HFF-Myc (cell line): ENCODE measurements at regions not wholly inside any gene's neighbourhood (a gene's known extent, or its start where the extent isn't known, plus 50 kb on each side); places are given as distances from the start of the nearest gene placed in this dataset.

ENCODE experiments used
- DNase-seq: peaks from one replicate; pipeline ENCODE4 v3.0.0-alpha.2; 2011; ENCODE audit warnings: low read depth; ENCODE audit errors: extremely low read depth
- H3K4me3 ChIP-seq: replicated peaks from 2 replicates; pipeline ENCODE4 v1.5.1; 2011; ENCODE audit warnings: low read depth, mild to moderate bottlenecking, control low read depth, low read length
- TF ChIP-seq, protein P1 (sequence below): IDR thresholded peaks from 2 replicates; pipeline ENCODE4 v1.5.1; 2012; ENCODE audit warnings: mild to moderate bottlenecking, low read depth, low read length, control low read depth; ENCODE audit errors: missing control alignments

DNA sequence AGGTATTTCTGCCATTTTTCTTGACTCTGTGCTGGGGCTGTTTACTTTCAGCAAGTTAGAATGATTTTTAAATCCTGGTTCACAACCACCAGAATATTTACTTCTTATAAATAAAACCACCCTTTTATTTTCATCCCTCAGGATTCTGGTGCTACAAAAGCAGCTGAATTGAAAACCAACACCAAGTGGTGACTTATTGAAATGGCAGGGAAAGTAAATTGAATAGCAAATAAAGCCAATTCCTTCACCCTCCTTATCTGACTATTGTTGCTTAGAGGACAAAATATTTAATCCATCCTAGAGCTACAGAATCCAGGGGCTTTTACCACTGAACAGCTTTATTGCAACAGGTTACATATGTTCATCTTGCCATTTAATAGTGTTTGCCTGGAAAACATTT, 828.6 kb upstream of the GHITM start:
- no peak for DNase-seq
- H3K4me3 ChIP-seq, result no peak overlapping the region
- TF ChIP-seq, protein P1, sequence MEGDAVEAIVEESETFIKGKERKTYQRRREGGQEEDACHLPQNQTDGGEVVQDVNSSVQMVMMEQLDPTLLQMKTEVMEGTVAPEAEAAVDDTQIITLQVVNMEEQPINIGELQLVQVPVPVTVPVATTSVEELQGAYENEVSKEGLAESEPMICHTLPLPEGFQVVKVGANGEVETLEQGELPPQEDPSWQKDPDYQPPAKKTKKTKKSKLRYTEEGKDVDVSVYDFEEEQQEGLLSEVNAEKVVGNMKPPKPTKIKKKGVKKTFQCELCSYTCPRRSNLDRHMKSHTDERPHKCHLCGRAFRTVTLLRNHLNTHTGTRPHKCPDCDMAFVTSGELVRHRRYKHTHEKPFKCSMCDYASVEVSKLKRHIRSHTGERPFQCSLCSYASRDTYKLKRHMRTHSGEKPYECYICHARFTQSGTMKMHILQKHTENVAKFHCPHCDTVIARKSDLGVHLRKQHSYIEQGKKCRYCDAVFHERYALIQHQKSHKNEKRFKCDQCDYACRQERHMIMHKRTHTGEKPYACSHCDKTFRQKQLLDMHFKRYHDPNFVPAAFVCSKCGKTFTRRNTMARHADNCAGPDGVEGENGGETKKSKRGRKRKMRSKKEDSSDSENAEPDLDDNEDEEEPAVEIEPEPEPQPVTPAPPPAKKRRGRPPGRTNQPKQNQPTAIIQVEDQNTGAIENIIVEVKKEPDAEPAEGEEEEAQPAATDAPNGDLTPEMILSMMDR, result no peak

DNA sequence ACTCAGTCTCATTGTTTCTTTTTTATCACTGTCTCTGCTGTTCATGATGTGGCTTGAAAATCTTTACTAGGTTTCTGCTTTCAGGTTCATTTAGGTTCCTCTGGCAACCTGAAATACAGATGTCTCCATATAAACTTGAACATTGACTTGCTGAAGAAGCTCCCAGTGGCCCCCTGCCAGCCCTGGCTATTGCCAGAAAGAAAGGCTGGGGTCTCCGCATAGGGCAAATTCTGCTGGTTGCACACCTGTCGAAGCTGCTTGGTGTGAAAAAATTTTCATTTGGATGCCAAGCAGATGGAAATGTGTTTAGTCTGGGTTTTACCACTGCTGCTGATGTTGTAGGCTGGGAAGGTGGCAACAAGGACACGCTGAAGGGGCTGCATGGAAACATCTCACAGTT, 826.7 kb upstream of the GHITM start:
- DNase-seq, result no peak
- TF ChIP-seq, protein P1, result no peak
- H3K4me3 ChIP-seq, result no peak overlapping the region

DNA sequence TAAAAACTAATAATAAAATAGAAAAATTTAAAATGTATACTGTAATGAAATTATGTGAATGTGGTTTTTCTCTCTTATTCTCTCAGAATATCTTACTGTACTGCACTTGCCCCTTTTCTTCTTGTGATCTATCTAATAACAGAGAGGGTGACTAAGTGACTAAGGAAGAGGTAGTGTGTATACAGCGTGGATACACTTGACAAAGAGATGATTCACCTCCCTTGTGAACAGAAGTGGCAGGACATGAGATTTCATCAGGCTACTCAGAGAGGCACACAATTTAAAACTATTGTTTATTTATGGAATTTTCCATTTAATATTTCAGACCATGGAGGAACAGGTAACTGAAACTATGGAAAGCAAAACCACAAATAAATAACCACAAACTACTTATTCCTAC, 806.6 kb upstream of the GHITM start:
- TF ChIP-seq, protein P1, result no peak
- H3K4me3 ChIP-seq, result no peak overlapping the region
- DNase-seq, result no peak

DNA sequence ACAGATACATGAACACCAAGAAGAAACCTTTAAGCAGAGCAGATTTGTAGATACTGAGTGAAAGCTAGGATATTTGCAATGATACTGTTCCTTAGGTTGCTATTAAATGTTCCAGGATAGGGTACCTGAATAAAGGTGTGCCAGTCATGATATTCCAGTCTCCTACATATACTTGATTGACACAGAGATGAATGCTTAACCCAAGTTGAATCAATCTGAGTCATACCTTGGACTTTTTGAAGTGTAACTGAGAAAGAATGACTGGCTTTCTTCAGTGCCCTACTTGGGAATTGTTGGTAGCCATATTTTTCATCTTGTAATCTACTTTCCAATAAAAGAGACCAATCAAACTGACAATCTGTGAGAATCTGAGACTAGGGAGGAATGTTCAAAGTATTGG, 805.7 kb upstream of the GHITM start:
- TF ChIP-seq, protein P1, result no peak
- H3K4me3 ChIP-seq, result no peak overlapping the region
- no peak for DNase-seq

DNA sequence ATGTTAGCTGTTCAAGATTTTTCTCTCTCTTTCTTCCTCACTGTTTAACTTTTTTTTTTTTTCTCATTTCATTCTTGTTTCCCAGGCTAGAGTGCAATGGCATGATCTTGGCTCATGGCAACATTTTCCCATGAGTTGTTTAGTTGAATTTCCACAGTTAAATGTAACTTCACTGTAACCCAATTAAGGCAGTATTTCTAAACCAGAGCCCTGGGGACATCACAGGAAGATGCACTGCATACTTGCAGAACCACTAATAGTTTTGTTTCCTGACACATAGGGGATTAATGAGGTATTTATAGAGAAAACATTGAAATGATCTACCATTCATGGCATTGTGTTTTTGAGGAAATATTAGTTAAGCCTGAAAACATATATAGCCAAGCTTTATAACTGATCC, 795.6 kb upstream of the GHITM start:
- DNase-seq, result no peak
- H3K4me3 ChIP-seq, result no peak overlapping the region
- TF ChIP-seq, protein P1, result no peak

DNA sequence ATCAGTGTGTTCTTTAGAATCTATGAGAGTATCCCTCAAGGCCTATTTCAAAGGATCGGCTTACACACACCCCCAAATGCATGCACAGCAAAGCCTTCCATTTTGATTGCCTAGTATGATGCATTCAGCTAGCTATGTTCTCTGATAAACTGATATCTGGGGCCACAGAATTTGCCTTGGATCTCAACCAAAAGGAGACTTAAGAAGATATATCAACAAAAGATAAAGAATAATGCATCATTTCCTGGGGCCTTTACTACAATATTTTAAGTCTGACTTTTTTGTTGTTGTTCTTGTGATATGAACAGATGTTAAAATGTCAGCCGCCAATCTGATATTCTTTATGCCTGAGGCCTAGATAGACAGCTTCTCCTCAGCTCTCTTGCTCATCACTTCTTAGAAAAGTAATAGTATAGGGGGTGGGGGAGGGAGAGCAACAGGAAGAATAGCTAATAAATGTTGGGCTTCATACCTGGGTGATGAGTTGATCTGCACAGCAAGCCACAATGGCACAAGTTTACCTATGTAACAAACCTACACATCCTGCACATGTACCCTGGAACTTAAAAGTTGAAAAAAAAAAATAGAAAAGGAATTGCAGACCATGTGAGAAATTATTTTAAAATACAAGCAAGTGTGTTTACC, 792.9 kb upstream of the GHITM start:
- DNase-seq, result no peak
- no peak overlapping the region for H3K4me3 ChIP-seq
- TF ChIP-seq, protein P1, result no peak

DNA sequence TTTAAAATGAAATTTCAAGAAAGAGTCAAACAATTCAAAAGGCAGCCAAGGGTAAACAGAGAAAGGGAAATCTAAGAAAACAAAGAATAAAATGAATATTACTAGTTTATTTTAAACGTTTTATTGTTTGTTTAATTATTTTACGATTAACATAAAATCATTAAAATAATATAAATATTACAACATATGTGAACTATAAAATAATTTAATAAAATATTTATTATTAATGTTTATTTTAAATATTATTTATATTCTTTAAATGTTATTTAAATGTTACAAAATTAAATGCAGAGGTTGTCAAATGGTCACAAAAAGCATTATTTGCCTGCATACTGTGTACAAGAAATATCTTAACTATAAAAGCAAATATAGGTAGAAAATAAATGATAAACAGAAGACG, 786.7 kb upstream of the GHITM start:
- no peak for DNase-seq
- H3K4me3 ChIP-seq, result no peak overlapping the region
- TF ChIP-seq, protein P1, result no peak
